Astrocyte (in vitro differentiated cells and primary cell): ENCODE measurements at regions not wholly inside any gene's neighbourhood (a gene's known extent, or its start where the extent isn't known, plus 50 kb on each side); places are given as distances from the start of the nearest gene placed in this dataset.

Experiments
- EZH2 ChIP-seq: IDR thresholded peaks from 2 replicates; pipeline ENCODE4 v1.6.1; 2012; ENCODE audit warnings: mild to moderate bottlenecking, low read length, inconsistent platforms; ENCODE audit not compliant: insufficient read depth
- TF ChIP-seq, protein P1 (sequence below): IDR thresholded peaks from 2 replicates; pipeline ENCODE4 v1.5.1; 2011; ENCODE audit warnings: low read depth, mild to moderate bottlenecking, inconsistent platforms, low read length, moderate library complexity; ENCODE audit not compliant: insufficient read depth

DNA sequence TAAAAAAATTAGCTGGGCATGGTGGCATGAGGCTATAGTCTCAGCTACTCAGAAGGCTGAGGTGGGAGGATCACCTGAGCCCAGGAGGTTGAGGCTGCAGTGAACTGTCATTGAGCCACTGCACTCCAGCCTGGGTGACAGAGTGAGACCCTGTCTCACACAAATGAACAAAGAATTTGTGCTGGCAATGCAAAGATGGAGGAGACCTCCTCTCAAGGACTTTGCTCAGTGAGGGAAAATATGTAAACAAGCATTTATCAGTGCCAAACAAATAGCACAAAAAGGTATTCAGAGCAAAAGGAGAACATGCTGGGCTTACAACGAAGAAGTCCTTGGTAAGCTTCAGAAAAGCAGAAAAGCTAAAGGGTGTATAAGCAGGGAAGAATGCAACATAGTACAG lies 113.1 kb upstream of the UMPS start:
- TF ChIP-seq, protein P1, sequence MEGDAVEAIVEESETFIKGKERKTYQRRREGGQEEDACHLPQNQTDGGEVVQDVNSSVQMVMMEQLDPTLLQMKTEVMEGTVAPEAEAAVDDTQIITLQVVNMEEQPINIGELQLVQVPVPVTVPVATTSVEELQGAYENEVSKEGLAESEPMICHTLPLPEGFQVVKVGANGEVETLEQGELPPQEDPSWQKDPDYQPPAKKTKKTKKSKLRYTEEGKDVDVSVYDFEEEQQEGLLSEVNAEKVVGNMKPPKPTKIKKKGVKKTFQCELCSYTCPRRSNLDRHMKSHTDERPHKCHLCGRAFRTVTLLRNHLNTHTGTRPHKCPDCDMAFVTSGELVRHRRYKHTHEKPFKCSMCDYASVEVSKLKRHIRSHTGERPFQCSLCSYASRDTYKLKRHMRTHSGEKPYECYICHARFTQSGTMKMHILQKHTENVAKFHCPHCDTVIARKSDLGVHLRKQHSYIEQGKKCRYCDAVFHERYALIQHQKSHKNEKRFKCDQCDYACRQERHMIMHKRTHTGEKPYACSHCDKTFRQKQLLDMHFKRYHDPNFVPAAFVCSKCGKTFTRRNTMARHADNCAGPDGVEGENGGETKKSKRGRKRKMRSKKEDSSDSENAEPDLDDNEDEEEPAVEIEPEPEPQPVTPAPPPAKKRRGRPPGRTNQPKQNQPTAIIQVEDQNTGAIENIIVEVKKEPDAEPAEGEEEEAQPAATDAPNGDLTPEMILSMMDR = no peak
- TF ChIP-seq EZH2 = no peak
